ENCODE measurements at regions not wholly inside any gene's neighbourhood (a gene's known extent, or its start where the extent isn't known, plus 50 kb on each side); places are given as distances from the start of the nearest gene placed in this dataset.
"Not testable (repeated sequence)": the region's sequence is repeated elsewhere in the genome, so short reads cannot be mapped to it uniquely, and the experiment has no call there.

GRCh38 chr5:91486638-91487037 lies 103.5 kb upstream of the ARRDC3 start:
- Histone ChIP-seq H3K4me3 (no peak overlapping the region), H3K27ac (no peak overlapping the region), H3K27me3 (no peaks in the 10 kb centered on the region), H3K9me3 (no peaks in the 10 kb centered on the region), H3K36me3 (no peaks in the 10 kb centered on the region), H3K4me1 (no peaks in the 10 kb centered on the region)
- DNase-seq (no peak), ATAC-seq (no peak)
- in situ Hi-C loops (cut with MboI; ENCODE audit: low sequenced_read_pairs in 4 of 4) (no loop called here), intact Hi-C loops (cut with DNase I; ENCODE audit: low total_unique reads) (no loop called here)
- TF ChIP-seq CTCF (IDR thresholded peaks at IDR 0.05 in 4 of 5, conservative IDR thresholded peaks at IDR 0.05 in 1 of 5): no peak
- TF ChIP-seq POLR2A (IDR thresholded peaks at IDR 0.05): no peak

- TF ChIP-seq POLR2A (IDR thresholded peaks at IDR 0.05) (no peak), CTCF (IDR thresholded peaks at IDR 0.05 in 4 of 5, conservative IDR thresholded peaks at IDR 0.05 in 1 of 5) (no peak)
- intact Hi-C loops (cut with DNase I; ENCODE audit: low total_unique reads) (no loop called here), in situ Hi-C loops (cut with MboI; ENCODE audit: low sequenced_read_pairs in 4 of 4) (no loop called here)
- no peaks in the 10 kb centered on the region for H3K4me1 ChIP-seq
- DNase-seq: no peak
- H3K36me3 ChIP-seq: no peaks in the 10 kb centered on the region
- no peak overlapping the region for H3K4me3 ChIP-seq
- no peaks in the 10 kb centered on the region for H3K9me3 ChIP-seq
- H3K27me3 ChIP-seq: no peaks in the 10 kb centered on the region
- no peak for ATAC-seq
- H3K27ac ChIP-seq: no peak overlapping the region
These were observed 101.5 kb upstream of the ARRDC3 start for GRCh38 chr5:91484662-91485061.

GRCh38 chr5:91479376-91479775 lies 96.3 kb upstream of the ARRDC3 start:
- in situ Hi-C loops (cut with MboI; ENCODE audit: low sequenced_read_pairs in 4 of 4); H3K36me3 ChIP-seq; ATAC-seq; H3K27ac ChIP-seq; intact Hi-C loops (cut with DNase I; ENCODE audit: low total_unique reads); H3K9me3 ChIP-seq; DNase-seq; H3K27me3 ChIP-seq; H3K4me3 ChIP-seq; H3K4me1 ChIP-seq: not testable (repeated sequence)

GRCh38 chr5:91478096-91478495 lies 95.0 kb upstream of the ARRDC3 start:
- Histone ChIP-seq H3K27me3 (no peaks in the 10 kb centered on the region), H3K4me3 (no peak overlapping the region), H3K36me3 (no peaks in the 10 kb centered on the region), H3K9me3 (no peaks in the 10 kb centered on the region), H3K4me1 (no peaks in the 10 kb centered on the region), H3K27ac (no peak overlapping the region)
- in situ Hi-C loops (cut with MboI; ENCODE audit: low sequenced_read_pairs in 4 of 4) (no loop called here), intact Hi-C loops (cut with DNase I; ENCODE audit: low total_unique reads) (no loop called here)
- TF ChIP-seq CTCF (IDR thresholded peaks at IDR 0.05 in 4 of 5, conservative IDR thresholded peaks at IDR 0.05 in 1 of 5) (no peak), POLR2A (IDR thresholded peaks at IDR 0.05) (no peak)
- DNase-seq: no peak
- ATAC-seq: no peak

GRCh38 chr5:91477408-91477807 lies 94.3 kb upstream of the ARRDC3 start:
- DNase-seq (no peak), ATAC-seq (no peak)
- H3K4me1 ChIP-seq: no peaks in the 10 kb centered on the region
- no peaks in the 10 kb centered on the region for H3K36me3 ChIP-seq
- no peak overlapping the region for H3K27ac ChIP-seq
- no peak overlapping the region for H3K4me3 ChIP-seq
- TF ChIP-seq POLR2A (IDR thresholded peaks at IDR 0.05) (no peak), CTCF (IDR thresholded peaks at IDR 0.05 in 4 of 5, conservative IDR thresholded peaks at IDR 0.05 in 1 of 5) (no peak)
- in situ Hi-C loops (cut with MboI; ENCODE audit: low sequenced_read_pairs in 4 of 4) (no loop called here), intact Hi-C loops (cut with DNase I; ENCODE audit: low total_unique reads) (no loop called here)
- H3K9me3 ChIP-seq: no peaks in the 10 kb centered on the region
- no peaks in the 10 kb centered on the region for H3K27me3 ChIP-seq
